Endodermal cell (in vitro differentiated cells): ENCODE measurements at regions not wholly inside any gene's neighbourhood (a gene's known extent, or its start where the extent isn't known, plus 50 kb on each side); places are given as distances from the start of the nearest gene placed in this dataset.

ENCODE experiments used
- DNase-seq: peaks from one replicate; pipeline ENCODE4 v3.0.0-alpha.2; 2017
- H3K27ac ChIP-seq: 2 replicates; pipeline ENCODE4 v1.5.1; 2013; ENCODE audit warnings: mild to moderate bottlenecking, low read depth, low read length, moderate library complexity
- H3K27me3 ChIP-seq: 2 replicates; pipeline ENCODE4 v1.6.1; 2013; ENCODE audit warnings: mild to moderate bottlenecking, low read length, moderate library complexity; ENCODE audit not compliant: insufficient read depth, control insufficient read depth, poor library complexity, severe bottlenecking
- H3K36me3 ChIP-seq: 2 replicates; pipeline ENCODE4 v1.7.0; 2013; ENCODE audit warnings: mild to moderate bottlenecking, low read length, moderate library complexity; ENCODE audit not compliant: control insufficient read depth, insufficient read depth
- H3K4me1 ChIP-seq: one replicate; pipeline ENCODE4 v1.7.0; 2013; ENCODE audit warnings: low read length; ENCODE audit not compliant: control insufficient read depth, insufficient read depth
- H3K4me3 ChIP-seq: 2 replicates; pipeline ENCODE4 v1.5.1; 2013; ENCODE audit warnings: mild to moderate bottlenecking, low read length, moderate library complexity
- H3K9ac ChIP-seq: 2 replicates; pipeline ENCODE4 v1.6.1; 2013; ENCODE audit warnings: mild to moderate bottlenecking, low read length, moderate library complexity; ENCODE audit not compliant: poor library complexity, severe bottlenecking; ENCODE audit errors: extremely low read depth
- H3K9me3 ChIP-seq: 2 replicates; pipeline ENCODE4 v1.6.1; 2013; ENCODE audit warnings: mild to moderate bottlenecking, low read length, moderate library complexity; ENCODE audit not compliant: control insufficient read depth
- H3K27ac Mint-ChIP-seq: 2 replicates; pipeline ENCODE4 v1.8.0; 2020; ENCODE audit warnings: mixed read lengths
- H3K27me3 Mint-ChIP-seq: 2 replicates; pipeline ENCODE4 v1.8.0; 2021; ENCODE audit warnings: mild to moderate bottlenecking, mixed read lengths; ENCODE audit not compliant: insufficient read depth
- H3K36me3 Mint-ChIP-seq: 2 replicates; pipeline ENCODE4 v1.8.0; 2020; ENCODE audit warnings: low read depth, mixed read lengths
- H3K4me1 Mint-ChIP-seq: 2 replicates; pipeline ENCODE4 v1.8.0; 2020; ENCODE audit warnings: mixed read lengths
- H3K4me3 Mint-ChIP-seq: 2 replicates; pipeline ENCODE4 v1.8.0; 2020; ENCODE audit warnings: mild to moderate bottlenecking, moderate library complexity, mixed read lengths
- H3K9me3 Mint-ChIP-seq: 2 replicates; pipeline ENCODE4 v1.8.0; 2020; ENCODE audit warnings: mild to moderate bottlenecking, mixed read lengths
- WGBS, 2 experiments: methylation state at CpG; one replicate each; pipeline versions ENCODE4 v1.1.5 to v1.1.7; 2013; ENCODE audit warnings: missing lambda C conversion rate in 2 of 2, mixed read lengths in 1 of 2; ENCODE audit not compliant: insufficient coverage in 1 of 2, insufficient read length in 1 of 2; 5-methylcytosine and 5-hydroxymethylcytosine counted together
- TF ChIP-seq, protein P1 (sequence below): fragments of 200-600 bp; sonication (generic); conservative IDR thresholded peaks from 2 replicates; pipeline ENCODE4 v1.5.0; 2021; ENCODE audit warnings: antibody characterized with exemption, mild to moderate bottlenecking

GRCh38 chr22:49155770-49156580 is 671.7 kb downstream of the BRD1 start:
- Mint-ChIP-seq H3K36me3 (no peaks in the 10 kb centered on the region), H3K9me3 (no peaks in the 10 kb centered on the region), H3K27me3 (no peaks in the 10 kb centered on the region), H3K27ac (no peak overlapping the region), H3K4me1 (peaks cover 11% of the 10 kb centered on the region), H3K4me3 (no peak overlapping the region)
- TF ChIP-seq, protein P1, sequence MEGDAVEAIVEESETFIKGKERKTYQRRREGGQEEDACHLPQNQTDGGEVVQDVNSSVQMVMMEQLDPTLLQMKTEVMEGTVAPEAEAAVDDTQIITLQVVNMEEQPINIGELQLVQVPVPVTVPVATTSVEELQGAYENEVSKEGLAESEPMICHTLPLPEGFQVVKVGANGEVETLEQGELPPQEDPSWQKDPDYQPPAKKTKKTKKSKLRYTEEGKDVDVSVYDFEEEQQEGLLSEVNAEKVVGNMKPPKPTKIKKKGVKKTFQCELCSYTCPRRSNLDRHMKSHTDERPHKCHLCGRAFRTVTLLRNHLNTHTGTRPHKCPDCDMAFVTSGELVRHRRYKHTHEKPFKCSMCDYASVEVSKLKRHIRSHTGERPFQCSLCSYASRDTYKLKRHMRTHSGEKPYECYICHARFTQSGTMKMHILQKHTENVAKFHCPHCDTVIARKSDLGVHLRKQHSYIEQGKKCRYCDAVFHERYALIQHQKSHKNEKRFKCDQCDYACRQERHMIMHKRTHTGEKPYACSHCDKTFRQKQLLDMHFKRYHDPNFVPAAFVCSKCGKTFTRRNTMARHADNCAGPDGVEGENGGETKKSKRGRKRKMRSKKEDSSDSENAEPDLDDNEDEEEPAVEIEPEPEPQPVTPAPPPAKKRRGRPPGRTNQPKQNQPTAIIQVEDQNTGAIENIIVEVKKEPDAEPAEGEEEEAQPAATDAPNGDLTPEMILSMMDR: no peak
- Histone ChIP-seq H3K4me1 (peaks cover 13% of the 10 kb centered on the region), H3K36me3 (no peaks in the 10 kb centered on the region), H3K27ac (no peak overlapping the region), H3K9me3 (no peaks in the 10 kb centered on the region), H3K4me3 (no peak overlapping the region), H3K27me3 (no peaks in the 10 kb centered on the region), H3K9ac (no peak overlapping the region)
- WGBS, 2 experiments: 75 to 88% methylated on average over 6 to 23 of the region's 24 CpGs
- DNase-seq: no peak

DNA sequence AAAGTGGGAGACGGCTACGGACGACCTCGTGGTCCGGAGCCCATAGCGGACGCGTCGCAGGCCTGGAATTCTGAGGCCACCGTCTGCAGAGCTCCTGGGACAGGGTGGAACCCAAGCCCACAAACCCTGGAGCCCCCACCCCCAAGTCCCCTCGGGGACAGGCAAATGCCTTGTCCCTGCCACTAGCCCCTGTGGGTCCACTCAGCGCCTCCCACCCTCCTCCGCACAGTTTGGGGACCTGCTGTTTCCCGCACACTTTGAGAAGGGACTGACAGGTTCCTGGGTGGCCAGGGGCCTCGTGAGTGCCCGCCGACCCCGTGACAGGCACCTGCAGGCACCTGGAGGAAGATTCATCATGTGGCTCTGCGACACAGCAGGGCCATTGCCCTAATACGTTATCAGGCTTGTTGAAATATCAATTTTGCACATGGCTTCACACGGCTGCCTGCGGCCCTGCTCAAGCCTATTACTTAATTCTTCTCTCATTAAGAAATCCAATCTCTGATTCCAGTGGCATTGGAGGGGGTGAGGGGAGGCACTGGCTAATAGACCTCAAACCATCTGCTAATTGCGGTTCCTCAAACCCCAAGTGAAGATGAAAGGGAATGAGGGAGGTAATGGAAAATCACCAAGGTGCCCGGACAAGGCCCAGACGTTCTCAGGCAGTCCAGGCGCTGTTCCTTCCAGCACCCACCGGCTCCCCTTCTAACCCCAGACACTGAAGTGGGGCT is 672.5 kb downstream of the BRD1 start:
- WGBS, 2 experiments: 93 to 96% methylated on average over 22 to 27 of the region's 27 CpGs
- H3K9ac ChIP-seq: no peak overlapping the region
- H3K27me3 Mint-ChIP-seq: no peaks in the 10 kb centered on the region
- no peaks in the 10 kb centered on the region for H3K27me3 ChIP-seq
- H3K9me3 Mint-ChIP-seq: no peaks in the 10 kb centered on the region
- no peak overlapping the region for H3K4me3 Mint-ChIP-seq
- H3K9me3 ChIP-seq: no peaks in the 10 kb centered on the region
- H3K36me3 ChIP-seq: no peaks in the 10 kb centered on the region
- H3K36me3 Mint-ChIP-seq: no peaks in the 10 kb centered on the region
- peaks cover 13% of the 10 kb centered on the region for H3K4me1 Mint-ChIP-seq
- TF ChIP-seq, protein P1: no peak
- no peak for DNase-seq
- H3K27ac Mint-ChIP-seq: no peak overlapping the region
- H3K4me3 ChIP-seq: no peak overlapping the region
- H3K4me1 ChIP-seq: peaks cover 13% of the 10 kb centered on the region
- H3K27ac ChIP-seq: no peak overlapping the region

GRCh38 chr22:49154433-49154832 is 673.2 kb downstream of the BRD1 start:
- Mint-ChIP-seq H3K27me3 (no peaks in the 10 kb centered on the region), H3K36me3 (no peaks in the 10 kb centered on the region), H3K9me3 (no peaks in the 10 kb centered on the region), H3K4me1 (peaks cover 13% of the 10 kb centered on the region), H3K27ac (no peak overlapping the region), H3K4me3 (no peak overlapping the region)
- 88 to 95% methylated on average over 16 to 18 of the region's 18 CpGs for WGBS, 2 experiments
- no peak for DNase-seq
- H3K4me3 ChIP-seq: no peak overlapping the region
- no peaks in the 10 kb centered on the region for H3K36me3 ChIP-seq
- H3K27ac ChIP-seq: no peak overlapping the region
- H3K9ac ChIP-seq: no peak overlapping the region
- H3K4me1 ChIP-seq: peaks cover 13% of the 10 kb centered on the region
- H3K9me3 ChIP-seq: no peaks in the 10 kb centered on the region
- H3K27me3 ChIP-seq: no peaks in the 10 kb centered on the region
- TF ChIP-seq, protein P1: no peak
